ENCODE measurements at regions not wholly inside any gene's neighbourhood (a gene's known extent, or its start where the extent isn't known, plus 50 kb on each side); places are given as distances from the start of the nearest gene placed in this dataset.
"Not testable (repeated sequence)": the region's sequence is repeated elsewhere in the genome, so short reads cannot be mapped to it uniquely, and the experiment has no call there.

GRCh38 chrX:2631743-2632532 lies 59.2 kb upstream of the CD99 start:
- Histone ChIP-seq H3K9ac (no peak overlapping the region), H3K27me3 (ENCODE audit: insufficient read depth, low read depth) (no peaks in the 10 kb centered on the region), H3K27ac (peak overlapping the region; percentile 63; the same call in 1 of the 2 replicates), H3K79me2 (ENCODE audit: insufficient read depth, low read depth) (no peaks in the 10 kb centered on the region), H3K4me1 (ENCODE audit: low read depth, poor library complexity, severe bottlenecking) (peaks cover 8% of the 10 kb centered on the region), H3K4me3 (IDR thresholded peaks at IDR 0.05; ENCODE audit: insufficient read depth, low read depth, low read length) (no peak overlapping the region), H2AFZ (ENCODE audit: low read depth) (peak overlapping the region; percentile 52), H4K20me1 (ENCODE audit: insufficient read depth) (no peaks in the 10 kb centered on the region), H3K36me3 (ENCODE audit: insufficient read depth) (no peaks in the 10 kb centered on the region), H3K4me2 (no peak overlapping the region)
- TF ChIP-seq CTCF (conservative IDR thresholded peaks at IDR 0.05; ENCODE audit: low read depth, low read length) = no peak

- not testable (repeated sequence) for H3K27me3 ChIP-seq (ENCODE audit: insufficient read depth, low read depth); H4K20me1 ChIP-seq (ENCODE audit: insufficient read depth); H3K9ac ChIP-seq; H3K4me1 ChIP-seq (ENCODE audit: low read depth, poor library complexity, severe bottlenecking); H3K4me2 ChIP-seq; H3K79me2 ChIP-seq (ENCODE audit: insufficient read depth, low read depth); H3K36me3 ChIP-seq (ENCODE audit: insufficient read depth); H3K4me3 ChIP-seq (IDR thresholded peaks at IDR 0.05; ENCODE audit: insufficient read depth, low read depth, low read length)
- Histone ChIP-seq H3K27ac (peak overlapping the region; percentile 63), H2AFZ (ENCODE audit: low read depth) (peak overlapping the region; percentile 52)
Observed at GRCh38 chrX:2630935-2631742, 60.0 kb upstream of the CD99 start.

GRCh38 chrX:2630008-2630934 lies 60.8 kb upstream of the CD99 start:
- peak overlapping the region; percentile 55 for H2AFZ ChIP-seq (ENCODE audit: low read depth)
- not testable (repeated sequence) for H3K79me2 ChIP-seq (ENCODE audit: insufficient read depth, low read depth); H3K27me3 ChIP-seq (ENCODE audit: insufficient read depth, low read depth); H4K20me1 ChIP-seq (ENCODE audit: insufficient read depth); H3K4me3 ChIP-seq (IDR thresholded peaks at IDR 0.05; ENCODE audit: insufficient read depth, low read depth, low read length); H3K4me1 ChIP-seq (ENCODE audit: low read depth, poor library complexity, severe bottlenecking); H3K9ac ChIP-seq; H3K36me3 ChIP-seq (ENCODE audit: insufficient read depth)
- H3K4me2 ChIP-seq = peak overlapping the region; percentile 29; the same call in 1 of the 2 replicates
- peak overlapping the region; percentile 63 for H3K27ac ChIP-seq

GRCh38 chrX:2629316-2630007 lies 61.6 kb upstream of the CD99 start:
- H2AFZ ChIP-seq (ENCODE audit: low read depth) = peak overlapping the region; percentile 55
- no peak overlapping the region for H3K4me3 ChIP-seq (IDR thresholded peaks at IDR 0.05; ENCODE audit: insufficient read depth, low read depth, low read length)
- no peaks in the 10 kb centered on the region for H4K20me1 ChIP-seq (ENCODE audit: insufficient read depth)
- peak overlapping the region; percentile 63 for H3K27ac ChIP-seq
- no peak overlapping the region; the same call in 1 of the 2 replicates for H3K9ac ChIP-seq
- H3K36me3 ChIP-seq (ENCODE audit: insufficient read depth) = no peaks in the 10 kb centered on the region
- H3K4me2 ChIP-seq = peak overlapping the region; percentile 29; the same call in 1 of the 2 replicates
- no peak for TF ChIP-seq CTCF (conservative IDR thresholded peaks at IDR 0.05; ENCODE audit: low read depth, low read length)
- H3K4me1 ChIP-seq (ENCODE audit: low read depth, poor library complexity, severe bottlenecking) = peaks cover 8% of the 10 kb centered on the region
- H3K27me3 ChIP-seq (ENCODE audit: insufficient read depth, low read depth) = no peaks in the 10 kb centered on the region
- H3K79me2 ChIP-seq (ENCODE audit: insufficient read depth, low read depth) = no peaks in the 10 kb centered on the region

All from KMS-11 (cell line).